ENCODE measurements at regions not wholly inside any gene's neighbourhood (a gene's known extent, or its start where the extent isn't known, plus 50 kb on each side); places are given as distances from the start of the nearest gene placed in this dataset.

DNA sequence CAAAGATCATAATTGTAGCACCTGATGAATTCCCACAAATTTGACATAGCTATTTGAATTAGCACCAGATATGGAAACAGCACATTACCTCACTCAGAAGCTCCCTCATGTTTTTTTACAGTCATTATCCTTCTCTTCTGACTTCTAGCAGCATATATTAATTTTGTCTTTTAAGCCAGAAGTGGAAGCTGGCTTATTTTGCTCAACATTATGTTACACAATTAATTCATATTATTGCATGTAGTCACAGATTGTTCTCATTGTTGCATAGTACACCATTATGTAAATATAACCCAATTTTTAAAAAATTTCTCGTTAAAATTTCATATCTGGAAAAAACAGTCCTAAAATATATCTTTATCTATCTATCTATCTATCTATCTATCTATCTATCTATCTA, 762.3 kb downstream of the TUSC7 start:
- DNase-seq (ENCODE audit: insufficient read length, low spot score) (no peak), FAIRE-seq (no peak)
- TF ChIP-seq CTCF (IDR thresholded peaks at IDR 0.05; ENCODE audit: insufficient read depth, missing control alignments): no peak

DNA sequence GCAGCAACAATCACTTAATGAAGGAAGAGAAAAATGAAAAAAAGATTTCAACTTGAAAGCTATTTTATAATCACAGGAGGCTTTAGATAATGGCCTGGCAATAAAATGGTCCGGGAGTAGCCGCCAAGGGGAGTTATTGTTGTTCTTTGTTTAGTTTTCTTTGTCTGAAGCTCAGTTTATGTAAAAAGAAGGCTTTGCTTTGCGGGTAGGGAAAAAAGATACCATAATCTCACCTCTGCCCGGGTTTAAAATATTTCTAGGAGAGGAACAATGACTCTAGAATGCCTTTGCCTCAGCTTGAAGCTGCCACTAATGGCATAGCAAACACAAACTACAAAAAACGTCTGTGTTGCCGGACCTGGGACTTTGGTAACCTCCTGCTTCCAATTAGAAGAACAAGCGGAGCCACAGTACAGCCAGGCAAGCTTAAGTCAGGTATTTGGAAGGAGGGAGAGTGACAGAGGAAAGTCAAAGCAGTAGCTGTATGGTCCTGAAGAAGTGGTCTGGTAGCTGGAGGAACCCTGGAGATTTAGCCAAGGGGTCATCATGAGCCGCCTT, 764.5 kb downstream of the TUSC7 start:
- TF ChIP-seq CTCF (IDR thresholded peaks at IDR 0.05; ENCODE audit: insufficient read depth, missing control alignments): no peak
- no peak for DNase-seq (ENCODE audit: insufficient read length, low spot score)
- no peak for FAIRE-seq

GRCh38 chr3:117476572-117476971, 767.0 kb downstream of the TUSC7 start:
- FAIRE-seq (no peak), DNase-seq (ENCODE audit: insufficient read length, low spot score) (no peak)
- no peak for TF ChIP-seq CTCF (IDR thresholded peaks at IDR 0.05; ENCODE audit: insufficient read depth, missing control alignments)

DNA sequence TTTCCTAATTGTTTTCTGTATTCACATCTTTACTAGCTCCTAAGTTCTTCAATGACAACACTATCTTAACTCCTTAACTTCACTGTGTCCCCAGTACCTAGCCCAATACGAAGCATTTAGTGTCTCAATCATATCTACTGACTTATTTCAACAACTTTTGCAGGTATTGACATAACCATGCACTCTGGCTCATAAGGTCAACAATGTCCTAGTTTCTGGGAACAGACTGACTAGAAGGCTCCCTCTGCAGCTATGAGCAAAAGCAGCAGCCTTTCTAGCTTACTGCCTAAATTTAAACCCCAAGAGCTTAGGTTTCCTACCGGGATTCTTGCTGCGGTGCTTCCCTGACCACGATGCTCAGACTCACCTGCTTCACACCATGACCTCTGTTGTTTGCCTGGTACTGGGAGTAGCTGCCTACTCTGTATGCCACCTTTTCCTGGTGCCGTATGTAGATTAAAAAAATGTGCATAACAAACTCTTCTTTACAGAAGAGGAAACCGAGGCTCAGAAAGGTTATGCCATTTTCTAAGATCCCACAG, 767.7 kb downstream of the TUSC7 start:
- TF ChIP-seq CTCF (IDR thresholded peaks at IDR 0.05; ENCODE audit: insufficient read depth, missing control alignments): no peak
- FAIRE-seq (no peak), DNase-seq (ENCODE audit: insufficient read length, low spot score) (no peak)

GRCh38 chr3:117479095-117479494, 769.5 kb downstream of the TUSC7 start:
- no peak for FAIRE-seq
- DNase-seq (ENCODE audit: insufficient read length, low spot score): no peak
- TF ChIP-seq CTCF (IDR thresholded peaks at IDR 0.05; ENCODE audit: insufficient read depth, missing control alignments): no peak

GRCh38 chr3:117480525-117480924, 770.9 kb downstream of the TUSC7 start:
- TF ChIP-seq CTCF (IDR thresholded peaks at IDR 0.05; ENCODE audit: insufficient read depth, missing control alignments): no peak
- FAIRE-seq (no peak), DNase-seq (ENCODE audit: insufficient read length, low spot score) (no peak)

- TF ChIP-seq CTCF (IDR thresholded peaks at IDR 0.05; ENCODE audit: insufficient read depth, missing control alignments): no peak
- no peak for FAIRE-seq
- no peak for DNase-seq (ENCODE audit: insufficient read length, low spot score)
Observed at GRCh38 chr3:117480972-117481371, 771.4 kb downstream of the TUSC7 start.
